ENCODE measurements at regions not wholly inside any gene's neighbourhood (a gene's known extent, or its start where the extent isn't known, plus 50 kb on each side); places are given as distances from the start of the nearest gene placed in this dataset.

- H3K27ac ChIP-seq (replicated peaks), result no peak overlapping the region
- H3K4me3 ChIP-seq (replicated peaks; ENCODE audit: insufficient read depth, low read length), result no peak overlapping the region
- TF ChIP-seq POLR2AphosphoS5 (IDR thresholded peaks at IDR 0.05; ENCODE audit: low read depth) (no peak), GABPA (IDR thresholded peaks at IDR 0.05; ENCODE audit: low read depth) (no peak), CTCF (IDR thresholded peaks at IDR 0.05; ENCODE audit: insufficient read depth, low read length) (no peak), REST (IDR thresholded peaks at IDR 0.05; ENCODE audit: insufficient replicate concordance, low read depth) (no peak), SPI1 (IDR thresholded peaks at IDR 0.05; ENCODE audit: borderline replicate concordance, low read depth) (no peak)
- no peaks in the 10 kb centered on the region for H3K27me3 ChIP-seq (ENCODE audit: insufficient read depth, poor library complexity, severe bottlenecking)
- no peak for DNase-seq (ENCODE audit: low read depth in 1 of 2, low spot score in 1 of 2)
Measured at GRCh38 chr13:90122531-90122930, 1225.0 kb upstream of the MIR17HG start.

GRCh38 chr13:90135558-90135957 is 1211.9 kb upstream of the MIR17HG start:
- Histone ChIP-seq H3K27ac (replicated peaks) (no peak overlapping the region), H3K27me3 (ENCODE audit: insufficient read depth, poor library complexity, severe bottlenecking) (no peaks in the 10 kb centered on the region), H3K4me3 (replicated peaks; ENCODE audit: insufficient read depth, low read length) (no peak overlapping the region)
- TF ChIP-seq SPI1 (IDR thresholded peaks at IDR 0.05; ENCODE audit: borderline replicate concordance, low read depth) (no peak), REST (IDR thresholded peaks at IDR 0.05; ENCODE audit: insufficient replicate concordance, low read depth) (no peak), GABPA (IDR thresholded peaks at IDR 0.05; ENCODE audit: low read depth) (no peak), POLR2AphosphoS5 (IDR thresholded peaks at IDR 0.05; ENCODE audit: low read depth) (no peak), CTCF (IDR thresholded peaks at IDR 0.05; ENCODE audit: insufficient read depth, low read length) (no peak)
- DNase-seq (ENCODE audit: low read depth in 1 of 2, low spot score in 1 of 2), result no peak

- no peak overlapping the region for H3K27ac ChIP-seq (replicated peaks)
- H3K27me3 ChIP-seq (ENCODE audit: insufficient read depth, poor library complexity, severe bottlenecking), result no peaks in the 10 kb centered on the region
- H3K4me3 ChIP-seq (replicated peaks; ENCODE audit: insufficient read depth, low read length), result no peak overlapping the region
- no peak for TF ChIP-seq CTCF (IDR thresholded peaks at IDR 0.05; ENCODE audit: insufficient read depth, low read length)
- no peak for TF ChIP-seq GABPA (IDR thresholded peaks at IDR 0.05; ENCODE audit: low read depth)
- no peak for TF ChIP-seq REST (IDR thresholded peaks at IDR 0.05; ENCODE audit: insufficient replicate concordance, low read depth)
- no peak for TF ChIP-seq POLR2AphosphoS5 (IDR thresholded peaks at IDR 0.05; ENCODE audit: low read depth)
- TF ChIP-seq SPI1 (IDR thresholded peaks at IDR 0.05; ENCODE audit: borderline replicate concordance, low read depth), result no peak
- DNase-seq (ENCODE audit: low read depth in 1 of 2, low spot score in 1 of 2), result no peak
Measured at GRCh38 chr13:90142251-90142650, 1205.2 kb upstream of the MIR17HG start.
